ENCODE measurements at regions not wholly inside any gene's neighbourhood (a gene's known extent, or its start where the extent isn't known, plus 50 kb on each side); places are given as distances from the start of the nearest gene placed in this dataset.

DNA sequence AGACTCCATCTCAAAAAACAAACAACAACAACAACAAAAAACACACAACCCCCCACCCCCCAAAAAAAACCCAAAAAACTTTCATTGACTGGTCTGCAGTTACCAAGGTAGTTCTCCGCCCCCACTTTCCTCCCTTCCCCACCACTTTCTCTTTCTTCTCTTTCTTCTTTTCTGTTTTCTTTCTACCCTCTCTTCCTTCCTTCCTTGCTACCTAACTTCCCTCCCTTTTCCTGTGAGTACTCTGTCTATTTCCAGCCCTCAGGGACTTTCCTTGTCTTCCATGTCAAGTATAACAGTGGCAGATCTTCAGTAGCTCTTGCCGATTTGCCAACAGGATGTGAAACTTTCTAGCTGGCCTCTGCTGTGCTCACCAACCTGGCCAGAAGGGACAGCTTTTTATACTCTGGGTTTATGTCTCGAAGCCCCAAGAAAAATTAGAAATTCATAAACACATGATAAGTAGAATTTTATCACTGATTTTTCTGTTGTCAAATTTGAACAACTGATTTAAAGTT, 399.5 kb downstream of the QKI start:
- no peak overlapping the region for H3K4me3 ChIP-seq
- in situ Hi-C loops (cut with MboI; ENCODE audit: low pct_unique_long_range_greater_than_20kb in 2 of 9, low sequenced_read_pairs in 9 of 9, unreplicated experiment in 9 of 9): no loop called here
- ATAC-seq (replicated peaks in 6 of 8): no peak
- H3K27ac ChIP-seq: no peak overlapping the region
- peaks cover 30 to 44% of the 10 kb centered on the region in 2 donors for H3K4me1 ChIP-seq (replicated peaks in 1 of 2)
- WGBS, 10 experiments: 66 to 100% (median 93%) methylated on average over 1 to 3 of the region's 3 CpGs

DNA sequence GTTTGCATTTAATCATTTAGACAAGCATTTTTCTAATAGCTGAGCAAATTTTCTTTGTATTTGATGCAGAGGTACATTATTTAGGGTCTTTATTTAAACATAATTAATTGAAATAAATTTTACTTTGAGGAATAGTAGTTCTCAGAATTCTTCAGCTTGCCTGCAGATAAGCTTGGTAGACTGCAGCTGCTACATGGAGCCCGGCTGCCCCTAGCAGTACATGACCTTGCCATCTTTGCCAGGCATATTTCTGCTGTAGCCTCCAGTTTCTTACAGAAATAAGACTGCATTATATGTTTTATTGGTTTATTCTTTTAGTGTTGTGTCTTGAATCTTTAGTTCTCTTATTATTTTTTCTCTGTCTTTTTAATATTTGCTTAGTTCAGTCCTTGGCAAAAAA, 396.8 kb downstream of the QKI start:
- in situ Hi-C loops (cut with MboI; ENCODE audit: low pct_unique_long_range_greater_than_20kb in 2 of 9, low sequenced_read_pairs in 9 of 9, unreplicated experiment in 9 of 9): no loop called here
- Histone ChIP-seq H3K4me1 (replicated peaks in 1 of 2) (peaks cover 38 to 57% of the 10 kb centered on the region in 2 donors), H3K4me3 (no peak overlapping the region), H3K27ac (no peak overlapping the region)
- no peak for ATAC-seq (replicated peaks in 6 of 8)
- 63 to 100% (median 93%) methylated on average over 1 of the region's 1 CpG; no CpG with 5 or more reads in 2 of the 10 experiments for WGBS, 10 experiments

DNA sequence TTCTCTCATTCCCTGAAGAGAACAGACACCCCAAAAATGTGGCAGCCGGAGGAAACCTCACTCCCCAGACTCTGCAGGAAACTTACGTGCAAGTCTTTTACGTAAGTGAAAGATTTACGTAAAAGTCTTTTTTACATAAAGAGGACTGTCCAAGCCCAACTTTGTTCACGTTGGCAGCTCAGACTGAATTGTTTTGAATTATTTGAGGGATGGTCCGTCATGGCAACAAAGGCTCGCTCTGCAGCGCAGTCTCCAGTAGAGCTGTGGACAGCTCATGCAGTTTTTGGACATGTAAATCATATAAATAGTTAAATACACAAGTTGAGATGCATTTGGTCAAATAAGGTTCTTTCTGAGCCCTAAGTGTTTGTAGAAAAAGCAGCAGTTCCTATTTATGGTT, 394.8 kb downstream of the QKI start:
- H3K27ac ChIP-seq: peak overlapping the region in 1 of 2 donors; percentile 28
- in situ Hi-C loops (cut with MboI; ENCODE audit: low pct_unique_long_range_greater_than_20kb in 2 of 9, low sequenced_read_pairs in 9 of 9, unreplicated experiment in 9 of 9): no loop called here
- 53 to 100% (median 96%) methylated on average over 2 to 8 of the region's 8 CpGs; no CpG with 5 or more reads in 3 of the 10 experiments for WGBS, 10 experiments
- H3K4me3 ChIP-seq: no peak overlapping the region
- peak in 5 of 8 experiments; percentile 15 to 57 (median 51) for ATAC-seq (replicated peaks in 6 of 8)
- peaks cover 37 to 55% of the 10 kb centered on the region in 2 donors for H3K4me1 ChIP-seq (replicated peaks in 1 of 2)

DNA sequence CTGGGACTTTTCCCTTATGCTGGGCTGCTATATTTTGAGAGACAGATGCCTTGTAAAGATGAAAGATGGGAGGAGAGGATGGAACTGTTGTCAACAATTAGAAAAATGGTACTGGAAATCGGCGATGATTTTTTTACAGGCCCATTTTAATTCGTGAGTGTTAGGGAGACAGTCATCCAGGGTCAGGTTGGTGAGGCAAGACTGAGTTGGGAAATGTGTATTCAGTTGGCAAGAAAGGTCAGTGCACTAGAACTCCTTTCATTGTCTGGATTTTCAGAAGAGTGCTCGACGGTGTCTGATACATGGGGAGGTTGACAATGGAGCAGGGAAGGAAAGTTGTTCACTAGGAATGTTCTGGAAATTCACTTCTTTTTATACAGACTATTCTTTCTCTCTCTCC, 394.4 kb downstream of the QKI start:
- 40 to 97% (median 67%) methylated on average over 1 to 5 of the region's 5 CpGs; no CpG with 5 or more reads in 5 of the 10 experiments for WGBS, 10 experiments
- in situ Hi-C loops (cut with MboI; ENCODE audit: low pct_unique_long_range_greater_than_20kb in 2 of 9, low sequenced_read_pairs in 9 of 9, unreplicated experiment in 9 of 9): no loop called here
- peak in 3 of 8 experiments; percentile 2 to 34 (median 15) for ATAC-seq (replicated peaks in 6 of 8)

DNA sequence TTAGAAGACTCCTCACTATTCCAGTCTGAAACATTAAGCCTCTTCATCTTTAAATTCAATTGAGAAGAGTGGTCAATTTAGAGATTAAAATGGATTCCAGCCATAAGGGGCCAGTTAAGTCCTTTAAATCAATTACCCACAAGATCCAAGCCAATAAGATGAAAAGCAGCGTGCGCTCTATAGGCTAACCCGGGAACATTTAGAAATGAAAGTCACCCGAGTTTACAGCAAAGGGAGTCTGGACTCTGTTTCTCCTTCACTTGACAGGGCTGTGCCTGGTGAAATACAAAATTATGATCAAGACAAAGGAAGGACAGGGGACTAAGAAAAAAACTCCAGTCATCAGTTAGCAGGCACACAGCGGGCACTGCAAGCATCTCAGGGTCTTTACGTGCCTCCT, 393.7 kb downstream of the QKI start:
- H3K4me3 ChIP-seq: no peak overlapping the region
- in situ Hi-C loops (cut with MboI; ENCODE audit: low pct_unique_long_range_greater_than_20kb in 2 of 9, low sequenced_read_pairs in 9 of 9, unreplicated experiment in 9 of 9): no loop called here
- H3K27ac ChIP-seq: no peak overlapping the region
- ATAC-seq (replicated peaks in 6 of 8): peak in 1 of 8 experiments; percentile 35
- 77 to 100% (median 92%) methylated on average over 2 to 6 of the region's 6 CpGs; no CpG with 5 or more reads in 1 of the 10 experiments for WGBS, 10 experiments
- H3K4me1 ChIP-seq (replicated peaks in 1 of 2): peaks cover 37 to 53% of the 10 kb centered on the region in 2 donors

More for the DNA sequence above, 394.4 kb downstream of the QKI start:
- H3K4me3 ChIP-seq: no peak overlapping the region
- peaks cover 37 to 53% of the 10 kb centered on the region in 2 donors for H3K4me1 ChIP-seq (replicated peaks in 1 of 2)
- H3K27ac ChIP-seq: peak overlapping the region in 1 of 2 donors; percentile 28

DNA sequence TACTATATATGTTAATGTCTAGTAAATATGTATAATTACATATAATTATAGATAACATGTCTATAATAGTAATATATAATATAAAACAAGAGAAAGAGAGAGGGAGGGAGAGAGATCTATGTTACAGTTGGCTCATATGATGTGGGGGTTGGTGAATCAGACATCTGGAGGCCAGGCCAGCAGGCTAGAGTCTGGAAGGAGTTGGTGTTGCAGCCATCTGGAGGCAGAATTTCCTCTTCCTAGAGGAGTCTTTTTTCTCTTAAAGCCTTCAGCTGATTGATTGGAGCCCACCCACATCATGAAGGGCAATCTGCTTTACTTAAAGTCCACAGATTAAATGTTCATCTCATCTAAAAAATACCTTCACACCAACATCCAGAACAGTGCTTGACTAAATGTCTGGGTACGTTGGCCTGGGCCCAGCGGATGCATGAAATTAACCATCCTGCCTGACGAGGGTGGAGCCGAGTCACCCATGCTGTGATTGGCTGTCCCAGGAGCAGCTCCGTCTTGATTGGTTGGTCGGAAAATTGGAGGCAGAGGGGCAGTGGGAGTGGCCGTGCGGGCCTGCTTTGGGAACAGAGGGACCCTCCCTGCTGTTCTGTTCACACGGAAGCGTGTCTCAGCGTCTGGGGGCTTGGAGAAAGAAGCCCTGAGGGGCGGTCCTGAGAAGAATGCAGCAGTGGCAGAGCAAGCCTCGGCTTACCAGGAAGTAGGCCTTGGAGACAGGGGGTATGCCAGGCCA, 392.4 kb downstream of the QKI start:
- WGBS, 10 experiments: 43 to 100% (median 93%) methylated on average over 3 to 6 of the region's 13 CpGs; no CpG with 5 or more reads in 4 of the 10 experiments

DNA sequence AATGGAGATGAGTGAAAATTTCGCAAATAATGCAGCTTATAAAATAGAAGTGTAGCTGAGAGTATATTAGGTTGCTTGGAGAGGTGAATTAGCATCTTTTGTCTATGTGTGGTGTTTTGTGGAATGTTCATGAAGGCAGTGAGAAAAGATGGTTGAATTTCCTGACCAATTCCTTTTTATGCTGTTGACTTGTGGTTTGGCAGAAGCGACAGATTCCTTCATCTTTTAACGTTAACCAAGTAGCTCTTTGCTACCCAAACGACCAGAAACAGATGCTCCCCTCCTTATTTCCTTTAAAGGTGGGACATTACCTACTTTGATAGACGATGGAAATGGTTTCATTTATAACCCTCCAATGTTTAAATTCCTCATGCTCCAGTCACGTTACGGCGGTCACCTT, 390.5 kb downstream of the QKI start:
- 67 to 100% (median 88%) methylated on average over 1 to 8 of the region's 8 CpGs; no CpG with 5 or more reads in 1 of the 10 experiments for WGBS, 10 experiments
- no peak for ATAC-seq (replicated peaks in 6 of 8)
- peaks cover 22 to 31% of the 10 kb centered on the region in 2 donors for H3K4me1 ChIP-seq (replicated peaks in 1 of 2)
- H3K4me3 ChIP-seq: no peak overlapping the region
- in situ Hi-C loops (cut with MboI; ENCODE audit: low pct_unique_long_range_greater_than_20kb in 2 of 9, low sequenced_read_pairs in 9 of 9, unreplicated experiment in 9 of 9): no loop called here
- no peak overlapping the region for H3K27ac ChIP-seq

More for the DNA sequence above, 392.4 kb downstream of the QKI start:
- peaks cover 37 to 50% of the 10 kb centered on the region in 2 donors for H3K4me1 ChIP-seq (replicated peaks in 1 of 2)
- no peak overlapping the region for H3K4me3 ChIP-seq
- ATAC-seq (replicated peaks in 6 of 8): peak in 4 of 8 experiments; percentile 25 to 81 (median 50)
- no peak overlapping the region for H3K27ac ChIP-seq
- in situ Hi-C loops (cut with MboI; ENCODE audit: low pct_unique_long_range_greater_than_20kb in 2 of 9, low sequenced_read_pairs in 9 of 9, unreplicated experiment in 9 of 9): no loop called here

DNA sequence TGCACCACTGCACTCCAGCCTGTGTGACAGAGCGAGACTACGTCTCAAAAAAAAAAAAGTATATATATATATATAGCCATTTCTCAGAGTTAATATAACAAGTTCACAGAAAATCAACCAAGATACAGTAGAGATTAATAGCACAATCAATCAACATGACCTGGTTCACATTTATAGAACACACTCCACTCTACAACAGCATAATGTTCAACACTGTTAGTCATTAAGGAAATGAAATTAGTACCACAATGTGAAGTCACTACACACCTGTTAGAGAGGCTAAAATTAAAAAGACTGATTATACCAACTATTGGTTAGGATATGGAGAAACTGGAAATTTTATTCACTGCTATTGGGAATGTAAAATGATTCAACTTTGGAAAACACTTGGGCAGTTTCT, 387.7 kb downstream of the QKI start:
- Histone ChIP-seq H3K4me3 (no peak overlapping the region), H3K4me1 (replicated peaks in 1 of 2) (peaks cover 6 to 9% of the 10 kb centered on the region in 2 donors), H3K27ac (no peak overlapping the region)
- ATAC-seq (replicated peaks in 6 of 8): no peak
- WGBS, 10 experiments: 60 to 100% (median 97%) methylated on average over 1 to 2 of the region's 2 CpGs; no CpG with 5 or more reads in 4 of the 10 experiments
- in situ Hi-C loops (cut with MboI; ENCODE audit: low pct_unique_long_range_greater_than_20kb in 2 of 9, low sequenced_read_pairs in 9 of 9, unreplicated experiment in 9 of 9): no loop called here

DNA sequence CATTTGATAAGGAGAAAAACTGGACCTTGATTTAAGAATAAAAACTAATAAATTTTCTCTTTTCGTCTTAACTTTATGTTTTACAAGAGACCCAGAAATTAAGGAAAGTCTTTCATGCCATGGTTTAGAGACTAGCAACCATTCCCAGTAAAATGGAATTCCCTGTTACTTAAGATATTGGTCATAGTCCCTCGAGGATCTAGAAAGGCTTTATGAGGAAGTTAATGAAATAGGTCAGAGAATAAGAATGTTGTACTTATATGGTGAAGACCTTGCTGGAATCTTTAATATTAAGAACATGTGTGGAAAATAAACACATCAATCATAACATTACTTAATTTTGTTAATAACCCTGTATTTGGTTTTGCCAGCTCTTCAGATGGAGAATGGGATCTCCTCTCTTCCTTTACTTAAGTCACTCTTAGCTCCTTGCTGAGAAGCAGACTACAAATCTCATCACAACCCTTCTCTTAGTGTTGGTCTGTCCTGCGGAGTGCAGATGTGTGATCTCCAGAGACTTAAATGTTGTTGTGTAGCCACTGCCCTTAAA, 382.9 kb downstream of the QKI start:
- no peak overlapping the region for H3K27ac ChIP-seq
- no peak for ATAC-seq (replicated peaks in 6 of 8)
- no peaks in the 10 kb centered on the region for H3K4me1 ChIP-seq (replicated peaks in 1 of 2)
- WGBS, 10 experiments: 17 to 87% (median 75%) methylated on average over 1 to 3 of the region's 3 CpGs
- no peak overlapping the region for H3K4me3 ChIP-seq
- in situ Hi-C loops (cut with MboI; ENCODE audit: low pct_unique_long_range_greater_than_20kb in 2 of 9, low sequenced_read_pairs in 9 of 9, unreplicated experiment in 9 of 9): no loop called here

DNA sequence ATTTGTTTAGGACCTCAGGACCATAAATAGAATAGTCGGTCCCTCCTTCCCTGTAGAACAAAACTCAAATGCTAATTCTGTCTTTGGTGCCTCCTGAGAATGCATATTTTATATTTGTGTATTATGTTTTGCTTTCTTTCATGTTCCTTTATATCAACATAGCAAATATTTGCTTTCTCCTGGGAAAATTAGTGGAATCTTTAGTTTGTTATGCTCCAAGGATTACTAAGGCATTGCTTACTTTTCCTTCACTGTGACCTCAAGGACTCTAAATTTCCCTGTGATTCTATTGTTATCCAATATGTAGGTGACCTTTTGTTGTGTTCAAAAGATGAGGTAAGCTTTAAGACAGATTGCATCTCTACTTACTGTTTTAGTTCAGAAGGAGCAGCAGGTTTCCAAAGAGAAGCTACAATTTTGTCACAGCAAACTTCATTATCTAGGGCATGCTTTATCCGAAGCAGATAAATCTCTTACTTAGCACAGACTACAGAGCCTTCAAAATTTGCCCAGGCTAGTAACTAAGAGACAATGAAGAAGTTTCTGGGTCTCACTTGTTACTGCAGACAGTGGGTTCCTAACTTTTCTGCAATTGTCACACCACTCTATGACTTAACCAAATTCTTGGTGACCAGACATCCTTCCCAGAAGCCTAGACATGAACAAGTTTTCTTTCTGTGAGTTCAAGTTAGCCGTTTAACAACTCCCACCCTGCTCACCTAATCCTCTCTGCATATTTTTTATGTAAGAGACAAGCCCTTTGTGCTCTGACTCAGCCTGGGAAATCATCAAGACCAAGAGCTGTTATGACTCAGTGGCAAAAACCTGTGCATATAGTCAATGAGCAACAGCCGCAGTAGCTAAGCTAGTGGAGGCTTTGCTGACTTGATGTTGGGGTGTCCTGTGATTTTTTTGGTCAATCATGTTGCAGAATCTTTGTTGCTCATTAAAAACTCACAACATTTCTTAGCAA, 378.8 kb downstream of the QKI start:
- in situ Hi-C loops (cut with MboI; ENCODE audit: low pct_unique_long_range_greater_than_20kb in 2 of 9, low sequenced_read_pairs in 9 of 9, unreplicated experiment in 9 of 9): no loop called here
- peak; percentile 47 to 95 (median 74) for ATAC-seq (replicated peaks in 6 of 8)
- no peak overlapping the region for H3K27ac ChIP-seq
- peaks cover 0 to 9% of the 10 kb centered on the region in 2 donors for H3K4me1 ChIP-seq (replicated peaks in 1 of 2)
- WGBS, 10 experiments: 14 to 88% (median 50%) methylated on average over 1 to 4 of the region's 4 CpGs; no CpG with 5 or more reads in 1 of the 10 experiments
- no peak overlapping the region for H3K4me3 ChIP-seq

DNA sequence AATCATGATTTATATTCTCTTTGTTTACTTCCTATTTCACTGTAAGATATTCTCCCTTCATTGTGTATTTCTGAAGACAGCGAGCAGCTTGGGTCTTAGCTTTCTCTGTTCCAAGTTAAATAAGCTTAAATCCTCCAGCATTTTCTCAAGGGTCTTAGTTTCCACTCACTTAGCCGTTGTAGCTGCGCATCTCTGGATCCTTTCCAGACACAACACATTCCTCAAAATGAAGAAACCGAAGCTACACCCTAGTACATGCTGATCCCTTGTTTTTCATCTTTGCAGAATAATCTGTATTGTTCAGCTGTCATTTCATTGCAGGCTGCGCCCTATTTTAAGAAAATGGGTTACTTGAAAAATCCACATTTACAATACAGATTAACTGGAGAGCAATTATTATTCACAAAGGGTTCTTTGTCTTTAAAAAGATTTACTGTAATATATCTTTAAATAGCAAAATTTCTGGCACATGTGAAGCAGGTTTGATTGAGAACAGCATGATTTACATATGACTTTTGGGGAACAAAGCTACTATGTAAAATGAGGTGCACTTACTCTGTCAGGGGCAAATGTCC, 375.8 kb downstream of the QKI start:
- peak in 3 of 8 experiments; percentile 52 to 74 (median 65) for ATAC-seq (replicated peaks in 6 of 8)
- Histone ChIP-seq H3K4me3 (no peak overlapping the region), H3K27ac (no peak overlapping the region), H3K4me1 (replicated peaks in 1 of 2) (peaks cover 0 to 9% of the 10 kb centered on the region in 2 donors)
- in situ Hi-C loops (cut with MboI; ENCODE audit: low pct_unique_long_range_greater_than_20kb in 2 of 9, low sequenced_read_pairs in 9 of 9, unreplicated experiment in 9 of 9): no loop called here
- 17 to 100% (median 76%) methylated on average over 1 to 5 of the region's 5 CpGs for WGBS, 10 experiments

DNA sequence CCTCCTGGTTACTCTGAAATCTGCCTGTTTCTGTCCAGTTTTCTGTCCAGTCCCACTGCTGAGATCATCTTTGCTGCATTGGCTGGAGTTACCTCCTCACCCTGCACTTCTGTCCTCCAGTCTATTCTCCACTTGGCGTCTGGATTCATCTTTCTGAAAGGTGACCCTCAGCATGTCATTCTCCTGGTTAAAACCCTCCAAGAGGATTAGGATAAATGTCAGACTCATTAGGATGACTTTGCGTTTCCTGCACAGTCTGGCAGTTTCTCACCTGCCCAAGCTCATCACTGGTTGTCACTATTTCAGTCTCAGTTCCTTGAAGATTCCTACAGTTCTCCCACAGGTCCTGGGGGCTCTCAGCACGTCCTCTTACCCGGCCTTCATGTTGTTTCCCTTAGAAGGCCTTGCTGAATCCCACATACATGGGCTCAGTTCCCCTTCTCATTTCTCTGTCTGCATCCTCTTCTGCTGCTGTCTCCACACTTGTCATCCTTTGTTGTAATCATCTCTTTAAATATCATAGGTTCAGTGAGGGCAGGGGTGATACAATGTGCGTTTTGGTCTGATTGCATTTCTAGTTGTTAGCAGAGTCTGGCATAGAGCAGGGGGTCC, 374.8 kb downstream of the QKI start:
- WGBS, 10 experiments: 80 to 100% (median 92%) methylated on average over 1 to 5 of the region's 5 CpGs; no CpG with 5 or more reads in 2 of the 10 experiments
- H3K27ac ChIP-seq: no peak overlapping the region
- ATAC-seq (replicated peaks in 6 of 8): peak in 1 of 8 experiments; percentile 27
- in situ Hi-C loops (cut with MboI; ENCODE audit: low pct_unique_long_range_greater_than_20kb in 2 of 9, low sequenced_read_pairs in 9 of 9, unreplicated experiment in 9 of 9): no loop called here
- H3K4me1 ChIP-seq (replicated peaks in 1 of 2): peaks cover 0 to 9% of the 10 kb centered on the region in 2 donors
- H3K4me3 ChIP-seq: no peak overlapping the region
